ENCODE measurements at regions not wholly inside any gene's neighbourhood (a gene's known extent, or its start where the extent isn't known, plus 50 kb on each side); places are given as distances from the start of the nearest gene placed in this dataset.

DNA sequence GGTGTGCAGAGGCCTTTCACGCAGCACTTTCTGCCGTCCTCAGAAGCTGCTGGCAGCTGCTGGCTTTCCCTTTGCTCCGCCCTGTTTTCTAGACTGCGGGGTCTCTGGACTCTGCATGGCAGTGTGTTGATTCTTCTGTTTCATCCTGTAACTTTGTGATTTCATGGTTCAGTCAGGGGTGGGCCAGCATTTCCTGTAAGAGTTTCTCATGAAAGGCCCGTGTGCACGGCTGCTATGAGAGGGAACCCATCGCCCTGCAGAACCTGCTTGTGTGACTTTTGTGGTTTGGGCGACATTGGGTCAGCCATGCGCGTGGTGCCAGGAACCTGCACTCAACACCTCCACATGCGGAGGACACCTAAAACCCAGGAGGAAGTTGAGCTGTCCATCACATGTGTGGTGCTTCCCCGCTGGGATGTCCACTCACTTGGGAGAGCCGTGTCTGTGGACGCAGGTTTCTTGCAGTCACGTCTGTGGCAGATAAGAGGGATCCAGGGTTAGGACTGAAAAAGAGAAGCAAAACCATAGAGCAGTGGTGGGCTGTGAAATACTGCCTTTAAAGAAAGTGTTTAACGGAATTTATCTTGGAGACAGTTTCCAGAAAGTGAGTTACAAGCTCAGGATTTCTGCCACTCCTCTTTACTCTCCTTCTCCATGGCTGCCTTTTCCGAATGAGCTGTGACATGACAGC, 167.3 kb upstream of the ALKAL2 start:
- H3K27ac Mint-ChIP-seq = peak overlapping the region; percentile 57
- H3K36me3 Mint-ChIP-seq = no peaks in the 10 kb centered on the region
- peak overlapping the region; percentile 67 for H3K4me3 Mint-ChIP-seq
- peaks cover 3% of the 10 kb centered on the region for H3K9me3 Mint-ChIP-seq
- peak; percentile 82 for ATAC-seq
- H3K4me1 Mint-ChIP-seq = peaks cover 65% of the 10 kb centered on the region
- no peaks in the 10 kb centered on the region for H3K27me3 Mint-ChIP-seq

- H3K36me3 Mint-ChIP-seq = no peaks in the 10 kb centered on the region
- H3K27ac Mint-ChIP-seq = peak overlapping the region; percentile 10
- no peaks in the 10 kb centered on the region for H3K27me3 Mint-ChIP-seq
- H3K4me1 Mint-ChIP-seq = peaks cover 56% of the 10 kb centered on the region
- no peaks in the 10 kb centered on the region for H3K9me3 Mint-ChIP-seq
- peak; percentile 82 for ATAC-seq
- H3K4me3 Mint-ChIP-seq = no peak overlapping the region
Measured at GRCh38 chr2:453132-453531, 165.2 kb upstream of the ALKAL2 start.

DNA sequence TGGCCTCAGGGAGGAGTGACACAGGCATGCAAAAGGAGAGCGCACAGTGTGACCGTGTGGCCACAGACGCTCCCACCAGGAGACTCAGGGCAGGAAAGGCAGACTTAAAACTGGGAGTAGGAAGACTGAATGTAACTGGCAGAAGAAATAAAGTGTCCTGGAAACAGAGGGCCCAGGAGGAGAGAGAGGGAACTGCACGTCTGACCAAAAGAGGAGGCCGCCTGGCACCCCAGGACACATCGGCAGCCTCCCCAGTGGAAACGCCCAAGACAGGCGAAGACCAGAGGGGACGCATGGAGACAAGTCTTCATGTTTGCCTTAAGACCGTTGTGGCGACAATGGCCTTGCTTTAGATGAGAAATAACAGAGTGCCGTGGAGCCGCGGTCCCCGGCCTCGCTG, 163.6 kb upstream of the ALKAL2 start:
- no peak overlapping the region for H3K27ac Mint-ChIP-seq
- H3K36me3 Mint-ChIP-seq = no peaks in the 10 kb centered on the region
- H3K27me3 Mint-ChIP-seq = no peaks in the 10 kb centered on the region
- peaks cover 52% of the 10 kb centered on the region for H3K4me1 Mint-ChIP-seq
- no peak for ATAC-seq
- no peaks in the 10 kb centered on the region for H3K9me3 Mint-ChIP-seq
- no peak overlapping the region for H3K4me3 Mint-ChIP-seq

GRCh38 chr2:449246-450067, 161.6 kb upstream of the ALKAL2 start:
- no peak for ATAC-seq
- no peaks in the 10 kb centered on the region for H3K36me3 Mint-ChIP-seq
- no peaks in the 10 kb centered on the region for H3K27me3 Mint-ChIP-seq
- no peak overlapping the region for H3K27ac Mint-ChIP-seq
- H3K4me1 Mint-ChIP-seq = peaks cover 51% of the 10 kb centered on the region
- no peaks in the 10 kb centered on the region for H3K9me3 Mint-ChIP-seq
- no peak overlapping the region for H3K4me3 Mint-ChIP-seq

DNA sequence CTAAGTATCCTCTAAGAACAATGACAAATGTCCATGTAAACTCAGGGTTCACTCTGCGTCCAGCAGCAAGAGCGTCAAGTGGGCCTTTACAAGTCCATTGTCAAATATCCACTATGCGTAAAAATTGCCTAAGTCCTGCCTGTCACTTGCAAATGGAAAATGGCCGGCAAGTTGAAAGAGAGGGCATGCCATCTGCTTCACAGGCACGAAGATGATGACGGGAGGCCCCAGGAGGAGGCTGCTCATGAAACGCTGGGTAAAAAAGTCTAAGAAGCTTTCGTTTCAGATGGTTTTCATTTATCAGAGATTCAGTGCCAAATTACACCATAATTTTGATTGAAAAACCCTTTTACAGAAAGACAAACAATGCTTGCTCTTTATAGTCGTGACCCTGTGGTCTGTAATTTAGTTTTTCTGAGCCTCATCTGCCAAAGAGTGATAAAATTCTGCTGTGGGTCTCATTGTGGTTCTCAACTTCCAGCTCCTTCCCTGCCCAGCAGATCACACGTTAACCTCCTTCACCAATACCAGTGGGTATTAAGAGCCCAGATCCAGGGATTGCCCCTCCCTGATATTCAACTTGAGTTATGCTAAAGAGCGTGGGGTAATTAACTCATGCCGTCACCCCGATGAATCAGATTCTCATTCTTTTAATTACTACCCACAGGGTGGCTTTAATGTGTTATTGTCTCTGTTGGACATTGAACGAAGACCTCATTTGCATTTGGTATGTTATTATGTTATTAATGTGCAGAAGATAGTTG, 160.2 kb upstream of the ALKAL2 start:
- H3K27ac Mint-ChIP-seq = peak overlapping the region; percentile 80
- no peak for ATAC-seq
- no peaks in the 10 kb centered on the region for H3K9me3 Mint-ChIP-seq
- H3K4me1 Mint-ChIP-seq = peaks cover 44% of the 10 kb centered on the region
- H3K36me3 Mint-ChIP-seq = no peaks in the 10 kb centered on the region
- no peaks in the 10 kb centered on the region for H3K27me3 Mint-ChIP-seq
- H3K4me3 Mint-ChIP-seq = no peak overlapping the region

DNA sequence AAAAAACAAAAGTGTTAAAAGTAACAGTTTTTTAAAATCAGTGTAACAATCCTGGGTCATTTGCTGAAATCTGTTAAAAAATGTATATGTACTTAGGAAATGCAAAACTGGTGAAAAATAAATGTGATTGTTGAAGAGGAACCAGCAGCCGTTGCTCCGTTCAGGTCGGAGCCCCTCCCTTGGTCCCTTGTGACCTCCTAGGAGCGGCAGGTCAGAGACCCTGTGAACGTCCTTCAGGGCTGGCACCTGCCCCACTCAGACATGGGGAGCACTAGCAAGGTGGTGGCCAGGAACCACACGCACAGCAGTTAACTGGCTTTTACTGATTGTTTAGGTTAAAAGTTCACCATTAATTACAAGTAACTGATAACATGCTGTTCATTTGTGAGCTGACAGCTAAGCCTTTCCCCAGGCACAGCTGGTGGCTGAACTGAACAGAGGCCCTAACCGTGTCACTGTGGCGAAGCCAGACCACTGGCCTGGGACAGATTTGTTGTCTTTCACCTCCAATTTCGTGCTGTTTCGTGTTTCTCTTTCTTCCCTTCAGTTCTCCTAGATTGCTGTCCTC, 159.2 kb upstream of the ALKAL2 start:
- H3K27me3 Mint-ChIP-seq = no peaks in the 10 kb centered on the region
- H3K27ac Mint-ChIP-seq = peak overlapping the region; percentile 80
- no peak overlapping the region for H3K4me3 Mint-ChIP-seq
- peaks cover 43% of the 10 kb centered on the region for H3K4me1 Mint-ChIP-seq
- no peaks in the 10 kb centered on the region for H3K36me3 Mint-ChIP-seq
- peak; percentile 52 for ATAC-seq
- no peaks in the 10 kb centered on the region for H3K9me3 Mint-ChIP-seq

DNA sequence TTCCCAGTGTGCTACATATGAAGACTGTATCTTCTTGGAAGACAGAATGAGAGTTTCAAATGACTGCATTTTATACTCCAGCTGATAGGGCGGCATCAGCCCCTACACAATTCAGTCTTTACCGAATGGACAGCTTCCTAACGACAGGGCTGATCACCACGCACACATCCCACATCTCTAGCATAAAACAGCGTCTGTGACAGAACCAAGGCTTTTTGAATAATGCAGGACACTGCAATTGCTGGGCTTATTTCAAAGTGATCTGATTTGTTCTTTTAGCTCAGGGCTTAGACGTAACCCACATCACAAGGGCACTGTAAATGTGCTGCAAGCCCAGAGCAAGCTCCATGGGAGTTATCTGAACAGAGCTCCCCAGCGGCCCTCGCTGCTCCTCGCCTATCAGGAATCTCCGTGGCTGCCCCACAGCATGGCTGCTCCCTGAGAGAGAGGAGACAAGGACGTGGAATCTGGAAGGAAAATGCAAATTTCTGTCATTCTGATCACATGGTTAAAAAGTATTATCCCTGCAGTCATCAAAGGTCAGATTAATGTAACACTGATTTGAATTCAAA, 158.5 kb upstream of the ALKAL2 start:
- peak overlapping the region; percentile 80 for H3K27ac Mint-ChIP-seq
- no peaks in the 10 kb centered on the region for H3K9me3 Mint-ChIP-seq
- no peaks in the 10 kb centered on the region for H3K27me3 Mint-ChIP-seq
- H3K36me3 Mint-ChIP-seq = no peaks in the 10 kb centered on the region
- no peak for ATAC-seq
- H3K4me3 Mint-ChIP-seq = no peak overlapping the region
- H3K4me1 Mint-ChIP-seq = peaks cover 44% of the 10 kb centered on the region

GRCh38 chr2:445896-446295, 158.0 kb upstream of the ALKAL2 start:
- H3K4me1 Mint-ChIP-seq = peaks cover 47% of the 10 kb centered on the region
- peak overlapping the region; percentile 80 for H3K27ac Mint-ChIP-seq
- H3K4me3 Mint-ChIP-seq = no peak overlapping the region
- ATAC-seq = no peak
- no peaks in the 10 kb centered on the region for H3K9me3 Mint-ChIP-seq
- no peaks in the 10 kb centered on the region for H3K36me3 Mint-ChIP-seq
- no peaks in the 10 kb centered on the region for H3K27me3 Mint-ChIP-seq

DNA sequence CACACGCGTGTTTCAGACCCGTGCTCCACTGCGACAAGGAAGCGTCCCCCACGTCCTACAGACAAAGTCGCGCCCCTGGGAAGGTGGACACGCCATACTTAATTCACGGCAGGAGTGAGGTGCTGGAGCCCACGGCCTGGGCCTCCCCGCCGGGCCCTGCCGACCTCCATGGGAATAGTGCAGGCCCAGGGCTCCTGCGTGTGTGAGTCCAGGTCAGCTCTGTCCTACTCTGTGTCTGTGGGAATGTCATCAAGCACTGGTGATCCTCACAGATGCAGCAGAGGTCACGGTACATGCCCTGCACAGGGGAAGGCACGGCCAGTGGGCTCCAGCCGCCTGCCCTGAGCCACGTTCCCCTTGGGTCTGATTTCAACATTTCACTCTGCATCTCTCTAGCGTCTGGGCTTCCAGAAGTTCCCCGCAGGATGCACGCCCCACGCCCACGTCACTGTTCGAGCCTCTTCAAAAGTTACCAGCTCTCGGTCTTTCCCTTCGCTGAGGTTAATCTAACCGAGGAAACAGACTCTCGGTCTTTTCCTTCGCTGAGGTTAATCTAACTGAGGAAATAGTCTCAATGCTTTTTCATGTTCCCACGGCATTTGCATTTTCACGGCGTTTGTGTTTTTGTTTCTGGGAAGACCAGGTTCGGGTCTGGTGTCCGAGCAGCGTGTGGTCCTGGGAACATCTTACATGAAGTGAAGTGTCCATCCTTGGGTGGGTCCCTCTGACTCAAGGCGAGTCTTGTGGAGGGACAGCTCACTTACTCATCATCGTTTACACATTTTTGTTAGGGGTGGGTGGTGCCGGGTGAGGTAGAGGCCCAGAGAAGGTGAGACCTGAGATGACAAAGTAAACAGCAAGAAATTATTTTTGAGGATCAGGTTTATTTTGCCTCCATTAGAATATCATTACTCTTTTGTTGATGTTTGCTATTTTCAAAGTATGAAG, 157.3 kb upstream of the ALKAL2 start:
- peak; percentile 52 for ATAC-seq
- Mint-ChIP-seq H3K4me1 (peaks cover 52% of the 10 kb centered on the region), H3K27ac (peak overlapping the region; percentile 80)

DNA sequence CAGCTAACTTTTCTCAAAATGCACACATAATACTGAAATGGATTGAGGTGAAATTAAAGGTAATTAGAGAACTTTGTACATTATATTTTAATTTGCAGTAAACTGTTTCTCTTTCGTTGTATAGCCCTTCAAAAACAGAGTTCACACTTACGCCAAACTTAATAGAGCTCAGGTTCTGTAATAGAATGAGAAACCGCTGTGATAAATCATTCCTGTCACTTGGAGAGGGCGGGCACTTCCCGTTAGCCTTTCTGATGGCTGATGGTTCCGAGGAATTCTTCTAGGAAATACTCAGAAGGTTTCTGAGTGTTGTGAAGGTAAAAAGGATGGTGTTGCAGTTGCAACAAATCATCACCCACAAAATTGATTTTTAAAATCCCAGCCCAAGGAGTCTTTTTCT, 155.8 kb upstream of the ALKAL2 start:
- H3K4me1 Mint-ChIP-seq = peaks cover 58% of the 10 kb centered on the region
- H3K27me3 Mint-ChIP-seq = no peaks in the 10 kb centered on the region
- peak overlapping the region; percentile 74 for H3K27ac Mint-ChIP-seq
- no peak overlapping the region for H3K4me3 Mint-ChIP-seq
- no peaks in the 10 kb centered on the region for H3K36me3 Mint-ChIP-seq
- H3K9me3 Mint-ChIP-seq = no peaks in the 10 kb centered on the region
- ATAC-seq = no peak

More for the DNA sequence above, 157.3 kb upstream of the ALKAL2 start:
- Mint-ChIP-seq H3K4me3 (peak overlapping the region; percentile 64), H3K9me3 (no peaks in the 10 kb centered on the region), H3K27me3 (no peaks in the 10 kb centered on the region), H3K36me3 (no peaks in the 10 kb centered on the region)

- Mint-ChIP-seq H3K4me1 (peaks cover 63% of the 10 kb centered on the region), H3K4me3 (peak overlapping the region; percentile 45), H3K27ac (peak overlapping the region; percentile 74), H3K36me3 (no peaks in the 10 kb centered on the region), H3K9me3 (no peaks in the 10 kb centered on the region), H3K27me3 (no peaks in the 10 kb centered on the region)
- peak; percentile 13 for ATAC-seq
Measured at GRCh38 chr2:443216-443615, 155.3 kb upstream of the ALKAL2 start.

DNA sequence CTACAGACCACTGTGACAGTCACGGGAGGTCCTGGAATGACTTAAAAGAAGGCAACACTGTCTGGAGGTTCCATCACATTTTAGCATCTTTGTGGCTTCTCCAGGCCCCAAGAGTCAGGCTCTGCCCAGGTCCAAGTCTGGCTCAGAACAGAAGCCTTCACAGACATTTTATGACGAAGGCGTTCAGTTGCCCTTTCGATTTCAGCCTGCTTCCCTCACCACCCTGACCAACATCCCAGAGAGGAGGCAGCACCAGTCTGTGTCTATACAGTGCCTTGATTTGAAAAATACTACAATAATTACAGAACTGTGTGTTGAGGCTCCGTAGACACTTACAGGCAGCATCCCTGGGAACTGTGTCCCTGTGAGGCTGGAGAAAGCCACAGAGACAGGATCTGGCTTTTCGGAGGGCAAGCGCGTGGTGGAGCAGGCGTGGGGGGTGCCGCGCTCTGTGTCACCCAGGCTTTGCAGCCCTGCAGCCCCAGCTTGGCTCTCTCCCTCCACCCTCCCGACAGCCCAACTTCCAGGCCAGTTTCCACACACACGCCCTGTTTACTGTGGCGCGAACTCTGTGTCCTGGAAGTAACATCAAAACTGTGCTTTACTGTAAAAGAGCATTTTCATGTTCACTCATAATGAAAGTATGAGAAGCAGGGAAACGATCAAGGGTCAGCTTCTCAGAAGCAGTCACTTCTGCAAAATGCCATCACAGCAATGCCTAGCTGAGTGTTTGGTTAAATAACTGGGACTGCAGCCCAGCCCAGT, 153.5 kb upstream of the ALKAL2 start:
- H3K4me3 Mint-ChIP-seq = peak overlapping the region; percentile 75
- peak; percentile 69 for ATAC-seq
- peaks cover 60% of the 10 kb centered on the region for H3K4me1 Mint-ChIP-seq
- no peaks in the 10 kb centered on the region for H3K36me3 Mint-ChIP-seq
- peak overlapping the region; percentile 85 for H3K27ac Mint-ChIP-seq
- H3K9me3 Mint-ChIP-seq = no peaks in the 10 kb centered on the region
- H3K27me3 Mint-ChIP-seq = no peaks in the 10 kb centered on the region

GRCh38 chr2:440403-440740, 152.5 kb upstream of the ALKAL2 start:
- Mint-ChIP-seq H3K36me3 (no peaks in the 10 kb centered on the region), H3K27me3 (no peaks in the 10 kb centered on the region), H3K4me1 (peaks cover 50% of the 10 kb centered on the region), H3K9me3 (no peaks in the 10 kb centered on the region), H3K27ac (peak overlapping the region; percentile 85), H3K4me3 (peak overlapping the region; percentile 43)
- no peak for ATAC-seq
